ENCODE measurements at regions not wholly inside any gene's neighbourhood (a gene's known extent, or its start where the extent isn't known, plus 50 kb on each side); places are given as distances from the start of the nearest gene placed in this dataset.

DNA sequence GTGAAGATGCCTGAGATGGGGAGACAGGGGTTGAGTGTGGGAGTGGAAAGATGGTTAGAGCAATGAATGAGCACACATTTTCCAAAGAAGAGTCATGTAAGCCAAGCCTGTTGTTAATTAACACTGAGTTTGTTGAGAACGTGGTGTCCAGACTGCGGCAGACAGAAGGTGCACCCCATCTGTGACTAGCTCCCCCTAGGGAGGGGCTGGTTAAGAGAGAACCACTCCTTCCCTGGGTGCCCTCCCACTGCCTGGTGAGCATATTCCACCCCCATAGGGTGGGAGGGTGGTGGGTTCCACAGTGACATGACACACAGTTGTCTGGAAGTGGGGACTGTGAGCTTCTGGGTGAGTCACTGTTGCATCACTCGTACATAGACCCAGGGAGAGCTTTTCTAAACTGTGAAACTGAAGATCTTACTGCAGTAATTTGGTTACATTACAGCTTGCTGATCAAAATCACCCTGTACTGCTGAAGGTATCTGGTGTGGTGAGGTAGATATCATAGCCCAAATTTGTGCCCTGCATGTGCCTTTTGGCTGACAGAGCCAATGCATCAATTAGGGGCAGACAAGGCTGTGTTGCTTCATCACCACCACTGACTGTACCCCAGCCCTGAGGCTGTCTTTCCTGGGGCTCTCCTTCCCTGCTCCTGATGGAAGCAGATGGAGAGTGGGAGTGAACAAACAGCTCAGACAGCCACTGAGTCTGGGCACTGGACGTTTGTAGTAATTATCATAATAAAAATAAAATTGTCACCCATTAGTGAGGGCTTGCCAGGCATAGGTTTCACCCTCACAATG is 150.9 kb downstream of the EMP1 start:
- H3K4me2 ChIP-seq (ENCODE audit: low read length) = no peak overlapping the region
- H3K4me1 ChIP-seq (ENCODE audit: insufficient read depth, low read length) = peaks cover 14% of the 10 kb centered on the region
- no peak overlapping the region for H3K4me3 ChIP-seq (ENCODE audit: low read length)
- intact Hi-C loops (cut with micrococcal nuclease) = no loop called here
- no peak overlapping the region for H2AFZ ChIP-seq (ENCODE audit: low read length)
- BruUV-seq (replicated peaks) = no TSS peak
- POLR2A ChIA-PET (ENCODE audit: unreplicated experiment) = no interaction called here
- no peak overlapping the region for H3K27ac ChIP-seq (ENCODE audit: low read length)
- no peaks in the 10 kb centered on the region for H3K36me3 ChIP-seq (ENCODE audit: low read depth, low read length)
- no peaks in the 10 kb centered on the region for H3K79me2 ChIP-seq (ENCODE audit: low read length)
- H3K9me2 ChIP-seq (replicated peaks; ENCODE audit: low read length) = no peaks in the 10 kb centered on the region
- peaks cover 3% of the 10 kb centered on the region; the same call in 1 of the 2 replicates for H3K27me3 ChIP-seq (ENCODE audit: low read length)
- no peaks in the 10 kb centered on the region for H4K20me1 ChIP-seq (ENCODE audit: low read length)
- no peak overlapping the region for H3K9ac ChIP-seq (ENCODE audit: low read length)
- CTCF ChIA-PET = no interaction called here
- H3F3A ChIP-seq (ENCODE audit: low read length, unreplicated experiment) = no peaks in the 10 kb centered on the region
- DNase-seq (peak; percentile 54), ATAC-seq (peak; percentile 62)
- TF ChIP-seq EZH2 (IDR thresholded peaks at IDR 0.05; ENCODE audit: low read length, unreplicated experiment) (no peak), EZH2phosphoT487 (IDR thresholded peaks at IDR 0.05; ENCODE audit: borderline replicate concordance, low read length) (no peak)
- TF ChIP-seq, protein P1, sequence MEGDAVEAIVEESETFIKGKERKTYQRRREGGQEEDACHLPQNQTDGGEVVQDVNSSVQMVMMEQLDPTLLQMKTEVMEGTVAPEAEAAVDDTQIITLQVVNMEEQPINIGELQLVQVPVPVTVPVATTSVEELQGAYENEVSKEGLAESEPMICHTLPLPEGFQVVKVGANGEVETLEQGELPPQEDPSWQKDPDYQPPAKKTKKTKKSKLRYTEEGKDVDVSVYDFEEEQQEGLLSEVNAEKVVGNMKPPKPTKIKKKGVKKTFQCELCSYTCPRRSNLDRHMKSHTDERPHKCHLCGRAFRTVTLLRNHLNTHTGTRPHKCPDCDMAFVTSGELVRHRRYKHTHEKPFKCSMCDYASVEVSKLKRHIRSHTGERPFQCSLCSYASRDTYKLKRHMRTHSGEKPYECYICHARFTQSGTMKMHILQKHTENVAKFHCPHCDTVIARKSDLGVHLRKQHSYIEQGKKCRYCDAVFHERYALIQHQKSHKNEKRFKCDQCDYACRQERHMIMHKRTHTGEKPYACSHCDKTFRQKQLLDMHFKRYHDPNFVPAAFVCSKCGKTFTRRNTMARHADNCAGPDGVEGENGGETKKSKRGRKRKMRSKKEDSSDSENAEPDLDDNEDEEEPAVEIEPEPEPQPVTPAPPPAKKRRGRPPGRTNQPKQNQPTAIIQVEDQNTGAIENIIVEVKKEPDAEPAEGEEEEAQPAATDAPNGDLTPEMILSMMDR (conservative IDR thresholded peaks at IDR 0.05; ENCODE audit: low read depth, low read length) = 0 out of 2 replicates have a peak, but pooled peaks have one; percentile 11
- no peaks in the 10 kb centered on the region for H3K9me3 ChIP-seq (ENCODE audit: low read length)

DNA sequence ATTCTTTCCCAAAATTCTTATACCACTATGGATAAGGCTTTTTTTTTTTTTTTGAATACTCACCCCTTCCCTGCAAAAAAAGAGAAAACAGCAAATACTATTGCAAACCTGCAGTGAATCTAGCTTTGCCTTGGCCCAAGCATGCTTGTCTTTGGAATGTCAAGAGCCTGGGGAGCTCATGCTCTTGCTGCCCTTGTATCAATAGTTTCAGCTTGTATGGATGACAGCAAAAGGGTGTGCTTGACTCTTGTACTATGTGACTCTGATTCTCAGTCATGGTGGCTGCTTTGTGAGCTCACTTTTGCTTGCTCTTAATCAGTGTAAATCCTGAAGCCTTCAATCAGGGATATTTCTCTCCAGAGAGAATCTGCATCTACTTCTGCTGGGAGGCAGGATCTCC is 149.2 kb downstream of the EMP1 start:
- Histone ChIP-seq H3K9me2 (replicated peaks; ENCODE audit: low read length) (no peaks in the 10 kb centered on the region), H4K20me1 (ENCODE audit: low read length) (no peaks in the 10 kb centered on the region), H3K36me3 (ENCODE audit: low read depth, low read length) (no peaks in the 10 kb centered on the region), H3K4me3 (ENCODE audit: low read length) (no peak overlapping the region), H3K9me3 (ENCODE audit: low read length) (no peaks in the 10 kb centered on the region), H3K9ac (ENCODE audit: low read length) (no peak overlapping the region), H3K79me2 (ENCODE audit: low read length) (no peaks in the 10 kb centered on the region), H3K4me2 (ENCODE audit: low read length) (no peak overlapping the region), H3F3A (ENCODE audit: low read length, unreplicated experiment) (no peaks in the 10 kb centered on the region), H3K27ac (ENCODE audit: low read length) (no peak overlapping the region), H2AFZ (ENCODE audit: low read length) (no peak overlapping the region), H3K4me1 (ENCODE audit: insufficient read depth, low read length) (peaks cover 14% of the 10 kb centered on the region), H3K27me3 (ENCODE audit: low read length) (no peaks in the 10 kb centered on the region)
- TF ChIP-seq EZH2 (IDR thresholded peaks at IDR 0.05; ENCODE audit: low read length, unreplicated experiment) (no peak), EZH2phosphoT487 (IDR thresholded peaks at IDR 0.05; ENCODE audit: borderline replicate concordance, low read length) (no peak)
- TF ChIP-seq, protein P1 (conservative IDR thresholded peaks at IDR 0.05; ENCODE audit: low read depth, low read length) = no peak
- ChIA-PET CTCF (no interaction called here), POLR2A (ENCODE audit: unreplicated experiment) (no interaction called here)
- intact Hi-C loops (cut with micrococcal nuclease) = no loop called here
- DNase-seq (no peak), ATAC-seq (no peak)
- no TSS peak for BruUV-seq (replicated peaks)

DNA sequence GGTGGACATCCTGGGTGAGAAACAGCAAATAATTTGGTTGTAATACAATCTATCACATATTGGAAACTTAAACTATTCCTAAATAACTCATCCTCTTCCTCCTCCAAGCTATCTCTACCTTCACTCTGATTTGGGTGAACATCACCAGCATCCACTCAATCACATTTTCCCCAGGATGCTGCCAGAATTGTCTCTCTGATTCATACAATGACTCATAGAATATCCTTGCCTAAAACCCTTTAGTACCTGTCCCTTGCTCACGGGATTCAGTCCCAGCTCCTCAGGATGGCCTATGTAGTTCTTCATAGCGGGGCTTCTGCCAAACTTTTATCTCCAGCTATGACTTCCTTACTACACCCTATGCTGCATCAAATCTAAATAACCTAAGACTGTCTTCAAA is 146.8 kb downstream of the EMP1 start:
- Histone ChIP-seq H3K4me1 (ENCODE audit: insufficient read depth, low read length) (peaks cover 29% of the 10 kb centered on the region), H3K9ac (ENCODE audit: low read length) (no peak overlapping the region), H3K79me2 (ENCODE audit: low read length) (no peaks in the 10 kb centered on the region), H3K9me2 (replicated peaks; ENCODE audit: low read length) (no peaks in the 10 kb centered on the region), H4K20me1 (ENCODE audit: low read length) (no peaks in the 10 kb centered on the region), H3K27me3 (ENCODE audit: low read length) (no peaks in the 10 kb centered on the region), H3K4me3 (ENCODE audit: low read length) (no peak overlapping the region), H3K27ac (ENCODE audit: low read length) (peak overlapping the region; percentile 39; the same call in 1 of the 2 replicates), H2AFZ (ENCODE audit: low read length) (no peak overlapping the region), H3F3A (ENCODE audit: low read length, unreplicated experiment) (no peaks in the 10 kb centered on the region), H3K9me3 (ENCODE audit: low read length) (no peaks in the 10 kb centered on the region), H3K36me3 (ENCODE audit: low read depth, low read length) (no peaks in the 10 kb centered on the region), H3K4me2 (ENCODE audit: low read length) (no peak overlapping the region)
- ChIA-PET POLR2A (ENCODE audit: unreplicated experiment) (no interaction called here), CTCF (no interaction called here)
- no TSS peak for BruUV-seq (replicated peaks)
- ATAC-seq = peak; percentile 48
- TF ChIP-seq EZH2phosphoT487 (IDR thresholded peaks at IDR 0.05; ENCODE audit: borderline replicate concordance, low read length) = no peak
- TF ChIP-seq, protein P1 (conservative IDR thresholded peaks at IDR 0.05; ENCODE audit: low read depth, low read length) = no peak
- no peak for TF ChIP-seq EZH2 (IDR thresholded peaks at IDR 0.05; ENCODE audit: low read length, unreplicated experiment)
- peak; percentile 63 for DNase-seq
- intact Hi-C loops (cut with micrococcal nuclease) = no loop called here
